DMS153 treated with DMSO at 0.1 percent for 48 hours (cell line): ENCODE measurements at regions not wholly inside any gene's neighbourhood (a gene's known extent, or its start where the extent isn't known, plus 50 kb on each side); places are given as distances from the start of the nearest gene placed in this dataset.
A peak's percentile ranks its signal among the peaks of the same experiment; 100 is the strongest.

Experiments
- DNase-seq: peaks from one replicate; lab custom pipeline; 2025; ENCODE audit not compliant: unreplicated experiment; lab: John Stamatoyannopoulos, UW

GRCh38 chr3:44016818-44017217 lies 224.9 kb upstream of the TOPAZ1 start:
- no peak for DNase-seq

DNA sequence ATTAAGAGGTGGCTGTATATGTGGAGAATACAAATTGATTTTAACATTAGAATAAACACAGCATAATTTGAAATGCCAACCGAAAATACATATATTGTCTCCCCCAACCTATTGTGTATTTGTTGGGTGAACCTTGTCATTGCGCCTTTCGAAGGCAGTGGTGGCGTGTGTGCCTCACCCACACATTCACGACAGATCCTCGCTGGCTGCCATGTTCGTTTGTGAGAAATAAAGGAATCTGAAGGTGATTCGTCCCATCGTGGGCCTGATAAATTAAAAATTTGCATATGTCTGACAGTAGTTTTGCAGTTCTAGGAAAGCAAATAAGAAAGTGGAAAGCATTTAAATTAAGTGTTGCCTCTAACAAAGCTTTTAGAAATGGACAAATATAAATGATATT lies 222.8 kb upstream of the TOPAZ1 start:
- DNase-seq = no peak

DNA sequence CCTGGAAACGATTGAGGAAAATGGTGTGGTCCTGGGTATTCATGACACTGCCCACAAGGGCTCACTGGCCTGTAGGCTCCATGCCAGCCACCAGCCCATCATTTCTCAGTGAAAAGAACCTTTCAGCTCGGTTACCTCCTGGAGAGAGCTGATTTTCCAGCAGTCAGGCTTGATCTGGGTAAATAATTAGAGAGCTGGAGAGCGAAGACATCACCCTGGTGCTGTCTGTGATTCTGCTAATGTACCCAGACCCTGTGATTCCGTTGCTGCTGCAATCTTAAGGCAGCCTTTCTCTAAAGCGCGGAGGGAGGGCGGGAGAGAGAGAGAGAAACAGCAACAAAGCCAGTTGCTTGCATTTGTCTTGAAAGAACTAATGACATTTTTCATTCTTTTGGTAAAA lies 221.9 kb upstream of the TOPAZ1 start:
- no peak for DNase-seq

GRCh38 chr3:44020143-44020542 lies 221.5 kb upstream of the TOPAZ1 start:
- no peak for DNase-seq

DNA sequence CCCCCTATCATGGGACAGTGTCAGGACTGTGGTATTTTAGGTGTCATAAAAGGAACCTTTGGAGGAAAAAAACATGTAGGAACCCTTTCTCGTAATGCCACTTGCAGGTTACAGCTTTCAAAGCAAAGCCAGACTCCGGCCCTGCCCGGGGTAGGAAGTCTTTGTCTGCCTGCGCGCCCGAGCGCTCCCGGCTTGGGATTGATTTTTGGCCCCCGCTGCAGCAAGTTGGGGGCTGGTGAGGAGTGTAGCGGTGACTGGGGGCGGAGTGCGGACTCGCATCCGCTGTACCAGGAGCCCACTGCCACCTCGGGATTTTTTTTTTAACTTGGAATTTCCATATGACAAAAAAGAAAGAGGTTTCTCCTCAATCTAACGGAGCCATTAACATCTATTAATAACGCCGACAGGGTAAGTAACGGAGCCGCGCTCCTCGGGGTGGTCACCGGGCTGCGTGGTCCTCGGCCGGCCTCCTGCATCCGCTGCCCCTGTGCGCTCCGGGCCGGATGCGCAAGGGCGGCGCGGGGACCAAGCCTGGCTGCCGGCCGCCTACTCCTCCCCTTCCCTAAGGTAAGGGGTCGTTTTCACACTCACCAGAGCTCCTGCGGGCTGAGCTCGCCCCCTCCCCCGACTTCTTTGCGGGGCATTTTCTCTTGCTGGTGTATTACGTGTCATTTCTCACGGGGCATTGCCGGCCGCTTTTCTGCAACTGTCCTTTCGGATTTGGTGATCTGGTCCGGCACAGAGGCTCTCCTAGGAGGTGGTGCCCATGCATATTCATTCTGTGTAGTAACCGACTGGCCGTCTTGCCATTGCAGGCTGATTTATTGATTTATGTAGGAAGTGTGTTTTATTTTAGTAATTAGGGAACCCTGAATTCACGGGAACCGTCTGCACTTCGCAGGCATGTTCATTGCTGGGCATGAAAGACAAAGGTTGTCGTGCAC lies 219.8 kb upstream of the TOPAZ1 start:
- no peak for DNase-seq

DNA sequence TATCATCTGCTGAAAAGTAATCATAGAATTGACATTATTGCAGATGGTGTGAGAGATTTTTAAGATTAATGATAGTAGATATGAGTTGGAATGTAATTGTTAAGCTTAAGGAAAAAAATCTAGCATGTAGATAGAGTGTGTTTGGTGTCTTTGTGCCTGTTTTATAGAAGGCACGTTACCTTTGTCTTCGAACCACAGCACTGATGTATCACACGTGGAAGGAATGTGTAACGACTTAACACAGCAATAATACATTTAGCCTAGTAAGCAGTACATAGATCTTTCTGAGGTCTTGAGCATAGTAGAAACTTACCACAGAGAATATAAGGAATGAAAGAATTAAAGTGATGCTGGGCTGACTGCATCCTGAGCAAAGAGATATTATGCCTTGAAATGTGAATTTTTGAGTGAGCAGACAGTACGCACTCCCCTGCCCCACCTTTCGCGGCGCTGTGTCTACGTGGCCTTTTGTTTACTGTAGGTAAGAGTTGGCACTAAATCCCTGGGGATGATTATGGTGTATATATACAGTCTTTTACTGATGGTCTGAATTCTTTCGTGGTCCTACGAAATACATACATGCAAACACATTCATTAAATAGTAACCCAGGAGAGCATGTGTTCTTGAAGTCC lies 217.6 kb upstream of the TOPAZ1 start:
- no peak for DNase-seq

- no peak for DNase-seq
Measured at GRCh38 chr3:44026220-44026865, 215.3 kb upstream of the TOPAZ1 start.

GRCh38 chr3:44029100-44029499 lies 212.6 kb upstream of the TOPAZ1 start:
- DNase-seq = no peak

GRCh38 chr3:44030285-44030684 lies 211.4 kb upstream of the TOPAZ1 start:
- no peak for DNase-seq

GRCh38 chr3:44030687-44031305 lies 210.9 kb upstream of the TOPAZ1 start:
- no peak for DNase-seq

DNA sequence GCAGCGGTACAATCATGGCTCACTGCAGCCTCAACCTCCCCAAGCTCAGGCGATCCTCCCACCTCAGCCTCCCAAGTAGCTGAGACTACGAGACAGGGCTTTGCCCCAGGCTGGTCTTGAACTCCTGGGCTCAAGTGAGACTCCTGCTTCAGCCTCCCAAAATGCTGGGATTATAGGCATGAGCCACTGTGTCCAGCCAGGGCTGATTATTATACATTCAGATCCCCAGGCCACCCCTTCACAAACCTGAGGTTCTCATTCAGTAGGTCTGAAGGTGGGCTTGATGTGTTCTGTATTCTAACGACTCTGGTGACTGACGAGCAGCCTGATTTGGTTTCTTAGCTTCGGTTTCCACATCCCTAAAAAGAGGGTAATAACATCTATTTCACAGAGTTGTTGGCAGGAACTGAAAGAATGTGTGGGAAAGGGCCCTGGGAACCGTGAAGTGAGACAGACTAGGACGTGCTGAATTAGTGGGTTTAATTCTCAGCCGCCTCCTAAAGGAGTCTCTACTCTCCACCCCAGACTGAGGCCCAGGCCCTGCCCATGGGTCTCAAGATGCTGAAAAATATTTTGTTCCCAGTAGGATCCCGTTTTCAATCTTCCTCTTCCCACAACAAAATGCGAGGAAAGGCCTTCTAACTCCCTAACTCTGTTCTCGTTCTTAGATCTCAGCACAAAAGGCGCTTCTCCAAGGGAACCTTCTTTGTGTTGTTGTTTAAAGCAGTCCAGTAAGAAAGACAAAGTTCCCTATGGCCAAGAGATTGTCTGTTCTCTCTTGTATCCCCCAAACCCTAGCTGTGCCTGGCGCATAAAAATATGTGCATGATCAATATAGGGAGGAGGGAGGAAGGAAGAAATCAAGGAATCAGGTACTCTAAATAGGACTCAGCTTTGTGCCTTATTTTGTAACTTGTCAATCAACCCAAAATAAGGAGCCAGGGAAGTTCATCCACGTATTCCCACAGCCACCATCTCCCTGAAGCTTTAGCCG lies 210.0 kb upstream of the TOPAZ1 start:
- DNase-seq = no peak

DNA sequence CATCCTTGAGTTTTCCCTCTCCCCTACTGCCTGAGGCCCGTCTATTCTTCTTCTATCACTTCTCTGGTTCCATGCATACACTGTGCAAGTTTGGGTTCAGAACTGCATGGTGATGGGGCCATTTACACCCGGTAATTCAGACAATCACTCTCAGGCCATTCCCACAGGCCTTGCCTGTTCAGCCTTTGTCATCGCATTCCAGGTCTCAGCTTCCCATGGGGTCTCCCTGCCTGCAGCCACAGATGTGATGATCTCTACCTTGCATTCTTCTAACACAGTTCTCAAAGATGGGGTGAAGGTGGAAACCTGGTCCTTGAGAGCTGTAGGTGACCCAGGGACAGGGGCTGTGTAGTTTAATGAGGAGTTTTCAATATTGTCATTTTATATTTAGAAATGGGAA lies 209.2 kb upstream of the TOPAZ1 start:
- DNase-seq = no peak

DNA sequence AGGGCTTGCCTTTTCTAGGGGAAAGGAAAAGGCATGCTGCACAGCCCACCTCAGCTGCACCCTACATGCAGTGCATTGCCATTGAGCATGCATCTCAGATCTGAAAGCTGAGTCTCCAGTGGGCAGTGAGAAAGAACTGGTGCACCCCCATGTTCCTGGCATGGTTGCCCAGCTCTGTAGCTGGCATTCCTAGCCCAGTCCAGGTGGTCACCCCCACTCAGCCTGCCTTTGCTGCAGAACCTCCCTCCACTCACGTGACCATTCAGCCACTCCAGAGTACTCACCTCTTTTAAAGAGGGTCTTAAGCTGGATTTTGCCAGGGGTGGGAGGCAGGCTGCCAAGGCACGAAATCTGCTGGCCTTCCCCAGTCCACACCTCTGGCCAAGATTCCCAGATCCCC lies 208.6 kb upstream of the TOPAZ1 start:
- no peak for DNase-seq

DNA sequence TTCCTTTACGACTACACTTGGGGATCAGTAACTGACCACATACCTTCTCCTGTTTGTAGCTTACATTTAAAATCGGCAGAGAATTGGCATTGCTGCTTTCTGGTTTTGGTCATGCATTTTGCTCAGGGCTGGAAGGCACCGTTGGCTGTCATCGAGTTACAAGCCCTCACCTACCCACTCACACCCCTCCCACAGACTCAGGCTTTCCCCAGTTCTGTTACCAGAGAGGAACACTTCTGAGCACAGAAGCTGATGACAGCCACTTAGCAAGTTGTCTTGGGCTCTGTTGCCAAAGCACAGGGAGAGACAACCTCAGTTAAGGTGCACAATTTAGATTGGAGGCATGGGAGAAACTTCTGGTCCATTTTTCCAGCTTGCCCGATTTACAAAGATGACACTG lies 204.8 kb upstream of the TOPAZ1 start:
- no peak for DNase-seq

- DNase-seq = no peak
Measured at GRCh38 chr3:44039006-44039405, 202.7 kb upstream of the TOPAZ1 start.

GRCh38 chr3:44041726-44042125 lies 200.0 kb upstream of the TOPAZ1 start:
- no peak for DNase-seq

- DNase-seq = no peak
Measured at GRCh38 chr3:44042772-44043171, 198.9 kb upstream of the TOPAZ1 start.

DNA sequence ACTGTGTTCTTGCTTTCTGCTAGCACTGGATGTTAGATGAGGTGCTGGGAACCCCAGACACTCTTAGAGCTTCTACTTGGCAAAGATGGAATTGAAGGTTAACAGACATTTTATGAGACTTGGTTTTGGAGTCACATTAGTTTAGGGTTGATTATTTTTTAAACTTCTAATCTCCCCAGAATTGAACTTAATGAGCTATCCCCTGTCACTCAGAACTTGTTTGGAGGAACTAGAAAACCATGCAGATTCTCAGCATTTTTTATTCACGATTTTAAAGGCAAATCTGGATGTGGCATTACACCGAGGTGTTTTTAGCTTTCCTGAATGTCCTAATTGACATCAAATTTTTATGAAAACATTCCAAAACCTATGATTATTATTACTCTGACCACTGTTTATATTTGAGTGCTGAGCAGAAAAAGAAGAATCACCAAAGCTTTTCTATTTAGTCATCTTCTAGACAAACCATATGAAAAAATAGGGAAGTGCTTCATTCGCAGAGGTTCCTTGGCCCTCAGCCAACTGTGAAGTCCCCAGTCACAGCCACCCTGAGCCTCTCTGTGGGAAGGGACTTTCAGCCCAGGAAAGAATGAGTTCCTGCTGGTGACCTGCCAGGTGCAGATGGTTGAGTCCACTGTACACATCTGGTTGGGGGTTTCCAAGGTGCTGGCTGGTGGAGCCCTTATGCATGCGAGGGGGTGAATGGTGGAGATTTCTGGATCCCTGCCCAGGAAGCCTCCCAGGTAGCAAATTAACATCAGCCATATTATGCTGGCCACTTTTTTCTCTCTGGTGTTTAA lies 196.0 kb upstream of the TOPAZ1 start:
- peak; percentile 77 for DNase-seq

DNA sequence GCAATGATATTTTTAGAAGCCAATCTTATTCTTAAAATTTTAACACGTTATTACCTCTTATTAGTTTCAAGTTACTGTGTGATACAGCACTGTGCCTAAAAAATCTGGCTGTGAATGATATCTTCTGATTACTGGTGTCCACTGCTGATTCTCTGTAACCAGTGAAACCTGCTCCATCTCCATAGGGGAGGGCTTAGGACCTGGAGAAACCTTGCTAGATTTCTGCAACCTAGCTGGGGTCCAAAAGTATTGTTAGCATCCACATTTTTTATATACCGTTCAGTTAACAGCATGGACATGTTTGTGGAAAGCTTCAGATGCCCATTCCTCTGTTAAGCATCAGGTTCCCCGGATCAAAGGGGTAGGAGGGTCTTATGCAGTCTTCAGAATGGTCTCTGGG lies 193.9 kb upstream of the TOPAZ1 start:
- DNase-seq = no peak
